Fibroblast of the aortic adventitia (primary cell): ENCODE measurements at regions not wholly inside any gene's neighbourhood (a gene's known extent, or its start where the extent isn't known, plus 50 kb on each side); places are given as distances from the start of the nearest gene placed in this dataset.

Experiments
- DNase-seq: peaks from one replicate; pipeline ENCODE4 v3.0.0-alpha.2; 2010; ENCODE audit warnings: low read depth
- H3K4me3 ChIP-seq: 2 replicates; pipeline ENCODE4 v1.5.1; 2011; ENCODE audit warnings: low read depth, mild to moderate bottlenecking, control low read depth, low read length, moderate library complexity
- TF ChIP-seq, protein P1 (sequence below): IDR thresholded peaks from 2 replicates; pipeline ENCODE4 v1.5.1; 2011; ENCODE audit warnings: mild to moderate bottlenecking, low read length, control low read depth, inconsistent platforms; ENCODE audit not compliant: insufficient read depth

DNA sequence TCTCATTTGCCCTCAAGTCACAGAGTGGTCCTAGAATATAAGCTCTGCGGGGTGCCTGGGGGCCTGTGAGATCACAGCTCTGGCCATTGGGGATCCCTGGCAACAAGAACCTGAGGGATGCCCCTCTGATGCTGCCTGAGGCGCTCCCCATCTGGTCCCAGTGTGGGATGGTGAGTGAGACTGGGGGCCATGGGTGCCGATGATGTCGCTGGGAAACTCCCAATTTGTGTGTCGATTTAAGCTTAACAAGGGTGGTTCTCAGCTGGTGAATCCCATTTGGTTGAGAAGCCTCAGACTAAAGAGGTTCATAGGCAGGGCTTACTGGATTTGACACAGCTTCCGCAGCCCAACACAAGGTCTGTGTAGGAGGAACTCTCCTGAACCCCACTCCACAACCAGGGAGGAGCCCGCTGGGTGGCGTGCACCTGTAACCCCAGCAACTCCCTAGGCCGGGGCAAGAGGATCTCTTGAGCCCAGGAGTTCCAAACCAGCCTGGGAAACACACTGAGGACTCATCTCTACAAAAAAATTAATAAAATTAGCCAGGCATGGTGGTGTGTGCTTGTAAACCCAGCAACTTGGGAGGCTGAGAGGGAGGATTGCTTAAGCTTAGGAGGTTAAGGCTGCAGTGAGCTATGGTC, 63.7 kb upstream of the SIAH1 start:
- H3K4me3 ChIP-seq = no peak overlapping the region
- DNase-seq = no peak
- TF ChIP-seq, protein P1, sequence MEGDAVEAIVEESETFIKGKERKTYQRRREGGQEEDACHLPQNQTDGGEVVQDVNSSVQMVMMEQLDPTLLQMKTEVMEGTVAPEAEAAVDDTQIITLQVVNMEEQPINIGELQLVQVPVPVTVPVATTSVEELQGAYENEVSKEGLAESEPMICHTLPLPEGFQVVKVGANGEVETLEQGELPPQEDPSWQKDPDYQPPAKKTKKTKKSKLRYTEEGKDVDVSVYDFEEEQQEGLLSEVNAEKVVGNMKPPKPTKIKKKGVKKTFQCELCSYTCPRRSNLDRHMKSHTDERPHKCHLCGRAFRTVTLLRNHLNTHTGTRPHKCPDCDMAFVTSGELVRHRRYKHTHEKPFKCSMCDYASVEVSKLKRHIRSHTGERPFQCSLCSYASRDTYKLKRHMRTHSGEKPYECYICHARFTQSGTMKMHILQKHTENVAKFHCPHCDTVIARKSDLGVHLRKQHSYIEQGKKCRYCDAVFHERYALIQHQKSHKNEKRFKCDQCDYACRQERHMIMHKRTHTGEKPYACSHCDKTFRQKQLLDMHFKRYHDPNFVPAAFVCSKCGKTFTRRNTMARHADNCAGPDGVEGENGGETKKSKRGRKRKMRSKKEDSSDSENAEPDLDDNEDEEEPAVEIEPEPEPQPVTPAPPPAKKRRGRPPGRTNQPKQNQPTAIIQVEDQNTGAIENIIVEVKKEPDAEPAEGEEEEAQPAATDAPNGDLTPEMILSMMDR = no peak

- H3K4me3 ChIP-seq = no peak overlapping the region
- TF ChIP-seq, protein P1 = no peak
- DNase-seq = no peak
These were observed 62.8 kb upstream of the SIAH1 start for GRCh38 chr16:48447940-48448536.

- no peak for DNase-seq
- TF ChIP-seq, protein P1 = no peak
- H3K4me3 ChIP-seq = no peak overlapping the region
These were observed 62.2 kb upstream of the SIAH1 start for GRCh38 chr16:48447428-48447827.

GRCh38 chr16:48446534-48446920, 61.3 kb upstream of the SIAH1 start:
- TF ChIP-seq, protein P1 = no peak
- no peak overlapping the region for H3K4me3 ChIP-seq
- DNase-seq = no peak

DNA sequence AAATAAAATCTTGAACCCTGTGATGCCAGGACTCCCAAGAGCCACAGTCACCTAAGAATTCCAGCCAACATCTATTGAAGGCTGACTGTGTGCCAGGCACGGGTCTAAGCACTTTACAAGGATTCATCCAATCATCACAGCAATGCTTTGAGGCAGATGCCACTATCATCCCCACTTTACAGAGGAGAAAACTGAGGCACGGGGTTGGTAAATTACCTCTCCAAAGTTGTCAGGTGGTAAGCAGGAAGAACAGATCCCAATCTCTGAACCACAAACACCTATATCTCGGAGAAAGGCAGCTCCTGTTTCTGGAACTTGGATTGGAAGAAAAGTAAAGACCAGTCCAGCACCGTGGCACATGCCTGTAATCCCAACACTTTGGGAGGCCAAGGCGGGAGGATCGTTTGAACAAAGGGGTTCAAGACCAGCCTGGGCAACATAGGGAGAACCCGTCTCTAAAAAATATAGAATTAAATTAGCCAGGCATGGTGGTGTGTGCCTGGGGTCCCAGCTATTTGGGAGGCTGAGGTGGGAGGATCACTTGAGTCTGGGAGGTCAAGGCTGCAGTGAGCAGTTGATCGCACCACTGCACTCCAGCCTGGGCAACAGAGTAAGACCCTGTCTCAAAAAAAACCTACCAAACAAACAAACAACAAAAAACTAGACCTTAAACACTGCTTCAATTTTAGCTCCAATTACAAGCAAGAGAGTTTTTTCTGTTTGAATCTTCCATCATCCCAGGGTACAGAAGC, 60.7 kb upstream of the SIAH1 start:
- H3K4me3 ChIP-seq = no peak overlapping the region
- no peak for DNase-seq
- TF ChIP-seq, protein P1 = no peak

DNA sequence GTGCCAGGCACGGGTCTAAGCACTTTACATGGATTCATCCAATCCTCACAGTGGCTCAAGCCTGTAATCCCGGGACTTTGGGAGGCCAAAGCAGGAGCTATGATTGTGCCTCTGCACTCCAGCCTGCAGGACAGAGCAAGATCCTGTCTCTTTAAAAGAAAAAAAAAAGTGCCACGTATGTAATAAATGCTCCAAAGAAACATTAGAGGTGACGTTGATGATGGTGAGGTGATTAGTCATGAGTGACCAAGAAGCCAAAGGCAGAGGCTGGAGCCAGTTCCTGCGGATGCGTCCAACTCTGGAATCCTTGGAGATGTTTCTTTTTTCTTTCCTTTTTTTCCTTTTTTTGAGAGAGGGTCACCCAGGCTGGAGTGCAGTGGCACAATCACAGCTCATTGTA, 59.4 kb upstream of the SIAH1 start:
- TF ChIP-seq, protein P1 = no peak
- no peak overlapping the region for H3K4me3 ChIP-seq

More for the DNA sequence above, 59.4 kb upstream of the SIAH1 start:
- DNase-seq = peak; percentile 95
